HG02678 (cell line): ENCODE measurements at regions not wholly inside any gene's neighbourhood (a gene's known extent, or its start where the extent isn't known, plus 50 kb on each side); places are given as distances from the start of the nearest gene placed in this dataset.

Source experiments
- ATAC-seq: cut with Tn5 transposase; IDR thresholded peaks from one replicate; pipeline ENCODE4 v1.9.1; 2021; ENCODE audit warnings: mild to moderate bottlenecking, moderate library complexity; ENCODE audit not compliant: unreplicated experiment

DNA sequence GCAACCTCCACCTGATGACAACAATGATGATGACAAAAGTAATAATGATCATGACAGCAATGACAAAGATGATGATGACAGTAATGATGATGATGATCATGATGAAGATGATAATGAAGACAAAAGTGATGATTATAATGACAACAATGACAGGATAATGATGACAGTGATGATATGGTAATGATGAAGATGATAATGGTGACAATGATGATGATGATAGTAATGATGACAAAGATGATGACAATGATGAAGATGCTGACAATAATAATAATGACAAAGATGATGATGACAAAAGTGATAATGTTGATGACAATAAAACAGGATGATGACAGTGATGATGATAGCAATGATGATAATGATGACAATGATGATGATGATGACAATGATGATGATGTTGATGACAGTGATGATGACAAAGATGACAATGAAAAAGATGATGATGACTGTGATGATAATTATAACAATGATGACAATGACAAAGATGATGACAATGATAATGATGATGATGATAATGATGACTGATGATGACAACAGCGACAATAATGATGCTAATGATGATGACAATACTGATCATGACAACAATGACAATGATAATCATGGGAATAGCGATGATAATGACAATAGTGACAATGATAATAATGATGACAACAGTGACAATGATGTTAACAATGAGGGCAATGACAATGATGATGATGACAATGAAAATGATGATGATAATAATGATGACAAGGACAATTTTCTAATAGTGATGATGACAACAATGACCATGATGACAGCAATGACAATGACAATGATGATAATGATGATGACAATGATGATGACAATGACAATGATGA, 1106.5 kb upstream of the AUTS2 start:
- ATAC-seq: no peak

DNA sequence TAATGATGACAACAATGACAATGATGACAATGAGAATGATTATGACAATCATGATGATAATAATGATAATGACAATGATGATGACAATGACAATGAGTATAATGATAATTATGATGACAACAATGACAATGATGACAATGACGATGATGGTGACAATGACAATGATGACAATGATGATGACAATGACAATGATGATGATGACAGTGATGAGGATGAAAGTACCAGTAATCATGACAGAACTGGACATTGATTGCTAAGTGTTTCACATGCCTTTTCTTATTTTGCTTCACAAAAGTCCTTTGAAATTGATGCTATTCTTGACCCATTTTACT, 1106.0 kb upstream of the AUTS2 start:
- no peak for ATAC-seq

DNA sequence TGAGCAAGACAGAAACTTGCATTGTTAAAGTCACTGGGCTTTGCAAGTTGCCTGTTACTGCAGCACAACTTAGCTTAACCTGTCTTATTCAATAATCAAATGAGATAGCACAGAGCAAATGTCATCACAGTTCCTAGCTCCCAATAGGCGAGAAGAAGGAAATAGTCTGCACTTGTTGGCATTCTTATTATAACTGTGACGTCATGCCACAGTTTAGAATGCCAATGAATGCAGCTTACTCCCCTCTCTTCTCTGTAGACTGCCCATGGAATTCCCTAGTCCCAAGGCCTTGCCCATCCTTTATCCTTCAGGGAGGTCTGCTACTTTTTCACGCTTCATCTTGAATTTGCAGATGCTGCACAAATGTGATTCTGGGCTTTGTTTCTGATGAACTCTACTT, 1094.9 kb upstream of the AUTS2 start:
- ATAC-seq: no peak

DNA sequence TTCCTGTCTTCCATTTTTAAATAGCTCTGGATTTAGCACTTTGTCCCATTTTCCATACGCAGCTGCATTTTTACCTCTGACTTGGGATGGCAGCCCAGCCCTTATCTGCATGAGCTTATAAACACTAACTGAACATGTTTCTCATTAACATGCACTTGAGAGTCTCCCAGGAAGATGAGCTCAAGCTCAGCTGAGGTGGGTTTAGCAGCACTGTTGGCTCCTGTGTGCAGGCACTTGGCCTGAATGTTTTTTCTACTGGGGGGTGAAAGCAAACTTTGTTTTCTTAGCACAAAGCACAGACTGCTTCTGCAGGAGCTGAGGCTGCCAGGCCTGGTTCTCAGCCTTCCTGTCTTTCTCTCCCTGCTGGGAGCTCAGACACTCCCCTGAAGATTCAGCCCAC, 1093.6 kb upstream of the AUTS2 start:
- no peak for ATAC-seq

DNA sequence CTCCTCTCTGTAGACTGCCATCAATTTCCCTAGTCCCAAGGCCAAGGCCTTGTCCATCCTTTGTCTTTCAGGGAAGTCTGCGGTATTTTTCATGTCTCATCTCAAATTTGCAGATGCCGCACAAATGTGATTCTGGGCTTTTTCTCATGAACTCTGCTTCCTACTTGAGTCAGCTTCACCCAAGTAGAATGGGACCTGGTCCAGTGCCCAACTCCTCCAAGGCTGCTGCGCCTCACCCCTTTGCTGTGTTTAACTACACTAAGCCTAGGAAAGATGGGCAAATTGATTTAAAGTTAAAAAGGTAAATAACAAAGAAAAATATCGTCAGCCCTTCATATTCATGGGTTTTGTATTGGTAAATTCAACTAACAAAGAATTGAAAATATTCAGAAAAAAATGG, 1092.6 kb upstream of the AUTS2 start:
- no peak for ATAC-seq

DNA sequence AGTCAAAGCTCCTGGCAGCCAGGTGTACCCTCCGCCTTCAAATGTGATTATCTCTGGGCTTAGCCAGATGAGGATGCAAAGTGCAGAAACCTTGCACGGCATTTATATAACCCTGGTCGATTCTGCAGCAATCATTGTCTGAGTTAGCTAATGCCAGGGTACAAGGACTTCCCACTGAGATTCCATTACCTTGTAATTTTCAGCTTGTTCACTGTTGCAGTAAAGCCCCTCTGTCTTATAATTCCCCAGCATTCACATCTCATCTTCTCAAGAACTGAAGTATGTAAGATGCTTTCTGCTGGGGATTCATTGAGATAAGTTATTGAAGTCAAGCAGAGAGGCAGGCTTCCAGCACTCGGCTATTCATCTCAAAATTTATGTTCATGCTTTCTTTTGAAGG, 1090.6 kb upstream of the AUTS2 start:
- ATAC-seq: no peak

DNA sequence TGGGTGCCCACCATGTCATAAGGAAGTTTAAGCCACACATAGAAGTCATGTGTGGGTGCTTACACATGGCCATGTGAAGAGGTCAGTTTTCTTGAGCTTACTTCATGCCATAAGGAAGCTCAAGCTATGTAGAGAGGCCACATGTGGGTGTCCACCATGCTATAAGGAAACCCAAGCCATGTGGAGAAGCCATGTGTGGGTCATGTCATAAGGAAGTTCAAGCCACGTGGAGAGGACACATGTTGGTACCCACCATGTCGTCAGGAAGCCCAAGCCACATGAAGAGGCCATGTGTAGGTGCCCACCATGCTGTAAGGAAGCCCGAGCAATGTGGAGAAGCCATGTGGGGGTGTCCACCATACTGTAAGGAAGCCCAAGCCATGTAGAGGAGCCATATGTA, 1089.2 kb upstream of the AUTS2 start:
- ATAC-seq: no peak

DNA sequence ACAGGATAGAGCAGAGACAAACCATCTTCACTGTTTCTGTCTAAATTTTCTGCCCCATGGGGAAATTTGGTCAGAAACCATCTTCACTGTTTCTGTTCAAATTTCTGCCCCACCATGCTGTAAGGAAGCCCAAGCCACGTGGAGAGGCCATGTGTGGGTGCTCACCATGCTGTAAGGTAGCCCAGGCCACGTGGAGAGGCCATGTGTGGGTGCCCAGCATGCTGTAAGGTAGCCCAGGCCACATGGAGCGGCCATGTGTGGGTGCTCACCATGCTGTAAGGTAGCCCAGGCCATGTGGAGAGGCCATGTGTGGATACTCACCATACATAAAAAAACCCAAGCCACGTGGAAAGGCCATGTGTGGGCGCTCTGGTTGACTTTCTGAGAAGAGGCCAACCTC, 1088.7 kb upstream of the AUTS2 start:
- no peak for ATAC-seq

DNA sequence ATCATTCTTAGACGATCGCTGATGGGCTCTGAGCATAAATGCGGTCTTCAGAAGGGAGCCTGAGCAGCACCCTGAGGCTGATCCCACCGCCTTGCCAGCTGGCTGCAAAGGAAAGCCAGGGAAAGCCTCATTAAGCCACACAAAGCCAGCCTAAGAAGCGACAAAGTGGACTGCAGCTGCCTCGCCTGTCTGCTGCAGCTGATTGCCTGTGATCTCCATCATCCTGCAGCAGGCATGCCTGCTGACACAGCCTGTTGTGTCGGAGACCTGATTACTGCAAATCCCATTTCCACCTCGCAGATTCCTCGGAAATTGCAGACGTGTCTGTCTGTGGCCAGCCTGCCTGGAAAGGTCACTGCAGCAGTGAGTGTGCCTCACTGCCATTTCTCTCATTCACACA, 1087.0 kb upstream of the AUTS2 start:
- no peak for ATAC-seq

DNA sequence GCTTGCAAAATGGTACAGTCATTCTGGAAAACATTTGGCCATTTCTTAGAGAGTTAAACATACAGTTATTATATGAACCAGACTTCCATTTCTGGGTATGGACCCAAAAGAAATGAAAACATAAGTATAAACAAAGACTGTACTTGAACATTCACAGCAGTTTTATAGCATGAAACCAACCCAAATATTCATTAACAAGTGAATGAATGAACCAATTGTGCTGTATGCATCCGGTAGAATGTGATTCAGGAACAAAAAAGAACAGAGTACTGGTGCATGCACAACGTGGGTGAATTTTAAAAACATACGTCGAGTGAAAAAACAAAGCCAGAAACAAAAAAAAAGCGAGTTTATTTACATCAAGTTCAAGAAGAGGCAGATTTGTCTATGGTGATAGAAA, 1085.8 kb upstream of the AUTS2 start:
- no peak for ATAC-seq

DNA sequence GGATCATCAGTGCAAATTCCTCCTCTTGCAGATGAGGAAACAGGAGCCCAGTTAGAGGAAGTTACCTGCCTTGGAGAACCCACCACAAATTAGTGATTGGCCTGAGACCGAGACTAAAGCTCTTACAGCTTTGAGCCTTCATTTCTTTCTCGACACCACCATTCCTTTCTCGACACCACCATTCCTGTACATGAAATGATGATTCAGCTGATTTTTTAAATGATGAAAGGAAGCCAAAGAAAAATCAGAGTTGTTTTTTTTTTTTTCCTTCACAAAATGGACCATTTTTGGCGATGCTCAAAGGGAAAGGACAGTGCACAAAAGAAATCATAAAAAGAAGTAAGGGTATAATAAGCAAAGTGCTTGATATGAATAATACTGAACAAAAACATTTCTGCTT, 1080.2 kb upstream of the AUTS2 start:
- no peak for ATAC-seq

DNA sequence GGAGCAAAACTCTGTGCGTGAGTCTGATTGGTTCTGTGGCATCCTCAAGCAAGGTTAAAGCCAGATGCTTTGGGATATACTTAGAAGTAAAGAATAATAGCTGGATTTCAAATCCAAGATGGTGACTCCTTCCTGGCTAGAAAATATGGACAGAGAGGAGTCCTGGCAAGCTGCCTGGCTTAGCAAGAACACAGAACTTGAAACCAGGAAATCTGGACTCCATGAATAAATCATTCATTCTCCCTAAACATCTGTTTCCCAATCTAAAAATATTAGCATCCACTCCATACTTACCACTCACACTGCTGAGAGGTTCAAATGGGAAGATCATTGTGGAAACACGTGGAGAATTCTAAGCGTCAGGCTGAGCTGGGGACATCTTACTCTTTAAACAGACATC, 1074.1 kb upstream of the AUTS2 start:
- no peak for ATAC-seq

DNA sequence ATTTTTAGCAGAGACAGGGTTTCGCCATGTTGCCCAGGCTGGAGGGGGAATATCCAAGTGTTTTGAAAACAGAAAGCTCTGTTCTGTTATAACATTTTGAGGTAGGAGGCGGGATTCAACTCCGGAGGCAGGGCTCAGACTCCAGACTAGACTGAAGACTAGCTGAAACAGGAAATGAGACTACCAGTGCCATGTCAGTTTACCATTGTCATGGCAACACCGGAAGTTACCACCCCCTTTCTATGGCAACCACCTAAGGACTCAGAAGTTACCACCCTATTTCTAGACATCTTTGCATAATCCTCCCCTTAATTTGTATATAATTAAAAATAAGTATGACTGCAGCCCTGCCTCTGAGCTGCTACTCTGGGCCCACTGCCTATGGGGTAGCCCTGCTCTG, 1069.1 kb upstream of the AUTS2 start:
- no peak for ATAC-seq

DNA sequence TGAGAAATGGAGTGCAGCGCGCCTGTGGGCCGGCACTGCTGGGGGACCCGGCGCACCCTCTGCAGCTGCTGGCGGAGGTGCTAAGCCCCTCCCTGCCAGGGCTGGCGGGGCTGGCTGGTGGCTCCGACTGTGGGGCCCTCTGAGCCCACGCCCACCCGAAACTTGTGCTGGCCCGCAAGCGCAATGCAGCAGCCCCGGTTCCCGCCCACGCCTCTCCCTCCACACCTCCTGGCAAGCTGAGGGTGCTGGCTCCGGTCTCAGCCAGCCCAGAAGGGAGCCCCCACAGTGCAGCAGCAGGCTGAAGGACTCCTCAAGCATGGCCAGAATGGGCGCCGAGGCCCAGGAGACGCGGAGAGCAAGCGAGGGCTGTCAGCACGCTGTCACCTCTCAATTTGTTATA, 1063.0 kb upstream of the AUTS2 start:
- ATAC-seq: no peak

DNA sequence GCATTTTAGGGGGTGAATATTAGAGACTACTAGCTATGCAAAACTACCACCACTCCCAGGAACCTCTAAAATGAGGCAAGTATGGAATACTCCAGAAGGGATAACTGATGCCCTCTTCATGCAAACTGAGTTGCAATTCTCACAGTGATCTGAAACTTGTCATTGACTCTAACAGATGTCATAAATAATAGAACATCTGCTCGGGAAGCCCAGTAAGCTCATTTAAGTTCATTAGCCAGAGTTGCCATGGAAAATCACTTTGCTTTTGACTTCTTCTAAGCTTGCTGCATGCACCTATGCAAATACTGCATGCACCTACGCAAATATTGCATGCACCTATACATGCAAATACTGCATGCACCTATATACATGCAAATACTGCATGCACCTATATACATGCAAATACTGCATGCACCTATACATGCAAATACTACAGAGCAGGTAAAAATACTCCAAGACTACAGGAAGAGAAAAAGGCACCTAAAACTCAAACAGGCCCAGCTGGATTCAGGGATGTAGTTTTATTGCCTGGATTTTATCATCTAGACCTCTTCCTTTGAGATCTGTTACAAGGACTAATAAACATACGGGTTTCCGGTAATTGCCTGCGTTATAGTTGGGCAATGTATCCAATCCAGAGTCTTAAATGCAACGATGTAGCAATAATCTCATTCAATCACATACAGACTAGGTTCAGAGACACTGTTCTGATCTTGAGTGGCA, 1061.1 kb upstream of the AUTS2 start:
- ATAC-seq: no peak

DNA sequence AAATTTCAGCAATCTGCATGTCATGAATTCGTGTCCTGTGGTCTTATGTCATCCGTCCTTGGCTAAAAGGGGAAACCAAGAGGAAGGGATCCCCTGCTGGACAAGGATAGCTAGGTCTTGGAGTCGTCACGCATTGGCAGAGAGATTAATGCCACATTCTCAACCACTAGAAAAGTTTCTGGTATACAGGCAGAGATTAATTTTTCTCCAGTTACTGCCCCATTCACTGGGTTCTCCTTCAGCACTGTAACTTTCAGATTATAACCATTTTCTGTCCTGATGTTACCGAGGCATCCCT, 1060.6 kb upstream of the AUTS2 start:
- no peak for ATAC-seq

DNA sequence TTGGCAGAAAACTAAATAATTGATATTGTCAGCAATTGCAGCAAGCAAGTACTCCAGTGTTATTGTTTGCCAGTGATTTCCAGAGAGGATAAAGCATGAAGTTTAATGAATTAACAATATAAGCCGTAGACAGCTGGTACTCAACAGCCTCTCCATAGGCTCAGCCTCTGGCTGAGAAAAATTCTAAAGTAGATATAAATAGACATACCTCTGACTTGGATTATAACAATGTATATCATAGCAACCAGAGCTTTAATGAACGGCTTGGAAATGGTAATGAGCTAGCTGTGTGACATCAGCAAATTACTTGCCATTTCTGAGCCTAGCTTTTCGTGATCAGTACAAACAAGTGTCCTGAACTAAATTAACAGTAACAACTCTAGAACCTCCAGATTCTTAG, 1055.4 kb upstream of the AUTS2 start:
- ATAC-seq: no peak

DNA sequence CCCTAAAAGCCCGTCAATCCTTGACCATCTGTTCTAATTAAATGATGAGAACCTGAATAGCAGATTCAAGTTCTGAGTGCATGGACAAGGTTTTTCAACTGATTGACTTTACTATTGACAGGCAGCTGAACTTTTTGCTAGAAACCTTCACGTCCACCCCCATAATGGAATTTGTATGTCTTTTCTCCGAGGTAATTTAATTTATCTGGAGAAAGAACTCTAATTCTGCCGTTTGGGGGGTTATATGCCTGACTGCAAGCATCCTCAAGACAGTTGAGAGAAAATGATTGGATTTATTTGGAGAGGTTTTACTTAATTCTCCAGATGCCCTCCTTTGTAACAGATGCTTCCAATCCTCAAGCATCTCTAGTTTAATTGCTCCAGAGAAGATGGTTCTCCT, 1053.4 kb upstream of the AUTS2 start:
- ATAC-seq: no peak

DNA sequence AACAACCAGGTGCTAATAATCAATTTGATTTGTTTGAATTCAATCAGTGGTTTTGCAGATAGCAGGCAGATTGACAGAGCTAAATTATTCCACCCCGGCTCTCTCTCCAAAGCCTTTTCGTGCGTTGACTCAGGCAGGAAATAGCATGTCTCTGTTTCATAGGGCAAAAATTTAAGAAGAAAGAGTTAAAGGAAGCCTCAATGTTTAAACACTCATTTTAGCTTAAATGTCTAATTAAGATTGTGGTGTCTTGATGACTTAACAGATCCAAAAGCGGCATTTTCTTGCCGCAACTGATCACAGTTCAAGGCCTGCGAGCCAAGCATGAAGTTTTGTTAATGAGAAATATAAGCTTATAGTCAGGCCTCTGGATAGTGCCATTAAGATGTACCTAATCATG, 1051.1 kb upstream of the AUTS2 start:
- ATAC-seq: no peak

DNA sequence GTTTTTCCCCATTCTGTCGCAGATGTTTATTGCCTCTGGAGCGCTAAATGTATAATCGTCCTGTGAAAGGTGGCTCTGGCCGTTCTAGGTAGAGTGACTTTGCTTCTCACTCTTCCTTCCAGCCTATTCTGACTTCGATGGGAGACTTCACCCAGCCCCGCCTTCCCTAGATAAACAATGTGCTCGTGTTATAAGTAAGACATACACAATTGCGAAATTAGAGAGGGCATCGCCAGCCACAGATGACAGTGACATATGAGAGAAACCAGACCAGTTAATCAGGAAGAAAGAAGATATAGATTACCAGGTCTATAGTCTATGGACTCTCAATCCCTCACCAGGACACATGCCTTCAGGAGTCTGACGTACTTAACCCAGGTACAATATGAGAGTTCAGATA, 1050.5 kb upstream of the AUTS2 start:
- no peak for ATAC-seq

DNA sequence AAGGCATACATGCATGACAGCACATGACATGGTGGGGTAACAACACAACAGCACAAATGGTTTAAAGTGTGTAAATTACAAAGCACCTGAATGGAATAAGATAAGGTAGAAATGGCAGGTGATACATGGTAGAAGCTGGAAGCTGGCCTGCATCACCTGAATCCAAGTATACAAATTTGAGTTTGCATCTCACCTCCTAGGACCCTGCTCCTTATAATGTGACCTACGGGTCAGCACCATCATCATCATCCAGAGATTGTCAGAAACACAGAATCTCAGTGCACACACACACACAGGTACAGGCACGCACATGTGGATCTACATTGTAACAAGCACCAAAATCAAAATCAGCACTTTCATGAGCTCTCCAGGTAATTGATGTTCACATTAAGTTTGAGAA, 1048.2 kb upstream of the AUTS2 start:
- no peak for ATAC-seq

DNA sequence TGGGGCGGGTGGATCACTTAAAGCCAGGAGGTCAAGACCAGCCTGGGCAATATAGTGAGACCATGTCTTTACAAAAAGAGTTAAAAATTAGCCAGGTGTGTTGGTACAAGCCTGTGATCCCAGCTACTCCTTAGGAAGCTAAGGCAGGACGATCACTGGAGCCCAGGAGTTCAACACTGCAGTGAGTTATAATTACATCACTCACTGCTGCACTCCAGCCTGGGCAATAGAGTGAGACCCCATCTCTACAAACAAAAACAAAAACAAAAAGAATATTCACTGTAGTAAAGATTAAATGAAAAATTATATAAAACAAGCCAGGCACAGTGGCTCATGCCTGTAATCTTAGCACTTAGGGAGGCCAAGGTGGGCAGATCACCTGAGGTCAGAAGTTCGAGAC, 1047.6 kb upstream of the AUTS2 start:
- ATAC-seq: no peak

DNA sequence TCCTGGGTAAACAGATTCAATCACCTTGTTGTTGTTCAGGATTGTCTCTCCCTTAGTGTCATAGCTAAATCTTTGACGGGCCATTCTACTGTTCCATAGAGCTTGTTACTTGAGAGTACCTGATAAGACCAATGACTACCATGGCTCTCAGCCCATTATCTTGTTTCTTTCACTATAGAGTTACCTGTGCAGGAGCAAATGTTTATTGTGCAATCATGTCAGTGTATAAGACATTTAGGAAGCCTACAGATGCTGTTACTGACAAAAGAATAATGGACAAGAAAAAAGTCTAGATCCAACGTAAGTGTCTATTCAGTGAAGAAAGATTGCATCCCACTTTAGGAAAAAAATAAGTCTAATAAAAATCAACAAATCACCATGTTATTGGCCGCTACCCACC, 1041.7 kb upstream of the AUTS2 start:
- ATAC-seq: no peak
